GM06990 (cell line): ENCODE measurements at regions not wholly inside any gene's neighbourhood (a gene's known extent, or its start where the extent isn't known, plus 50 kb on each side); places are given as distances from the start of the nearest gene placed in this dataset.

ENCODE experiments used
- DNase-seq: peaks from one replicate; pipeline ENCODE4 v3.0.0-alpha.2; 2011; ENCODE audit not compliant: insufficient read length; ENCODE audit errors: extremely low read depth
- H3K27me3 ChIP-seq: replicated peaks from 2 replicates; pipeline ENCODE4 v1.6.0; 2011; ENCODE audit warnings: low read length; ENCODE audit not compliant: control insufficient read depth, insufficient read depth
- H3K36me3 ChIP-seq: 2 replicates; pipeline ENCODE4 v1.5.1; 2011; ENCODE audit warnings: low read length; ENCODE audit not compliant: control insufficient read depth, insufficient read depth
- H3K4me3 ChIP-seq: replicated peaks from 2 replicates; pipeline ENCODE4 v1.5.1; 2011; ENCODE audit warnings: low read depth, mild to moderate bottlenecking, control low read depth, low read length
- TF ChIP-seq, protein P1 (sequence below): IDR thresholded peaks from 2 replicates; pipeline ENCODE4 v1.5.1; 2011; ENCODE audit warnings: low read length, control low read depth, mild to moderate bottlenecking, inconsistent platforms; ENCODE audit not compliant: insufficient read depth, poor library complexity, severe bottlenecking

DNA sequence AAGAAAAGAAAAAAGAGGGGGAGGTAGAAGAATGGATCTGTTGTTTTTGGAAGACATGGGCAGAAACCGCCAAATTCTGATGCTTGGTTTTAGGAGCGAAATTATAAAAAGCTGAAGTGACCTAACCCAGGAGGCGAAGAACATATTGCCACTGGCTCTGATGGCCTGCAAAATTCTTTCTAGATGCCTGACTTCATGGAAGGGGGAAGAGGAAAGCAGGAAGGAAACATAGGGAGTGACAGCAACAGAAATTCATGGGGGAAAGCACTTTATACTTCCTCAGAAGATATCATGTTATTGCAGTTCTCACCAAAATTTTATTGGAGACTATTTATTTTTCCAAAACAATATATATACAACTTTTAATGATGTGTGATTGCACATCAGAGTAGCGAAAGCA is 213.5 kb downstream of the DLEU7 start:
- Histone ChIP-seq H3K27me3 (no peaks in the 10 kb centered on the region), H3K36me3 (no peaks in the 10 kb centered on the region), H3K4me3 (no peak overlapping the region)
- no peak for DNase-seq
- TF ChIP-seq, protein P1, sequence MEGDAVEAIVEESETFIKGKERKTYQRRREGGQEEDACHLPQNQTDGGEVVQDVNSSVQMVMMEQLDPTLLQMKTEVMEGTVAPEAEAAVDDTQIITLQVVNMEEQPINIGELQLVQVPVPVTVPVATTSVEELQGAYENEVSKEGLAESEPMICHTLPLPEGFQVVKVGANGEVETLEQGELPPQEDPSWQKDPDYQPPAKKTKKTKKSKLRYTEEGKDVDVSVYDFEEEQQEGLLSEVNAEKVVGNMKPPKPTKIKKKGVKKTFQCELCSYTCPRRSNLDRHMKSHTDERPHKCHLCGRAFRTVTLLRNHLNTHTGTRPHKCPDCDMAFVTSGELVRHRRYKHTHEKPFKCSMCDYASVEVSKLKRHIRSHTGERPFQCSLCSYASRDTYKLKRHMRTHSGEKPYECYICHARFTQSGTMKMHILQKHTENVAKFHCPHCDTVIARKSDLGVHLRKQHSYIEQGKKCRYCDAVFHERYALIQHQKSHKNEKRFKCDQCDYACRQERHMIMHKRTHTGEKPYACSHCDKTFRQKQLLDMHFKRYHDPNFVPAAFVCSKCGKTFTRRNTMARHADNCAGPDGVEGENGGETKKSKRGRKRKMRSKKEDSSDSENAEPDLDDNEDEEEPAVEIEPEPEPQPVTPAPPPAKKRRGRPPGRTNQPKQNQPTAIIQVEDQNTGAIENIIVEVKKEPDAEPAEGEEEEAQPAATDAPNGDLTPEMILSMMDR = no peak

DNA sequence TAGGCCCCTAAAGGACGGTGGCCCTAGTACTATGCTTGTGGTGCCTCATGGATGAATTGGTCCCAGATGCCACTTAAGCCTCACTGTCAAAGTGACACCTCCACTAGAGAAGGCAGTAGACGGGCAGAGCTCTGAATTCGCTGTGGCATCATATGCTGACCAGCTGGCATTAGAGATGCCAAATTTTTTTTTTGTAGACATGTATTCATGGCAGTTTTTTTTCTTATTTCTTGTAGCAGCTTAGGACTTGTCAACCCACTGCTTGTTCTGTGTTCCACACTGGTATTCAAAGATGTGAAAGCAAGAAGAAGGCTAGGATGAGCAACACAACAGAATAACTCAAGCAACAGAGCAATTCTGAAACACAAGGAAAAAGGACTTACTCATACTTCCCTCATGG is 212.5 kb downstream of the DLEU7 start:
- Histone ChIP-seq H3K27me3 (no peaks in the 10 kb centered on the region), H3K4me3 (no peak overlapping the region), H3K36me3 (no peaks in the 10 kb centered on the region)
- DNase-seq = no peak
- TF ChIP-seq, protein P1 = no peak

DNA sequence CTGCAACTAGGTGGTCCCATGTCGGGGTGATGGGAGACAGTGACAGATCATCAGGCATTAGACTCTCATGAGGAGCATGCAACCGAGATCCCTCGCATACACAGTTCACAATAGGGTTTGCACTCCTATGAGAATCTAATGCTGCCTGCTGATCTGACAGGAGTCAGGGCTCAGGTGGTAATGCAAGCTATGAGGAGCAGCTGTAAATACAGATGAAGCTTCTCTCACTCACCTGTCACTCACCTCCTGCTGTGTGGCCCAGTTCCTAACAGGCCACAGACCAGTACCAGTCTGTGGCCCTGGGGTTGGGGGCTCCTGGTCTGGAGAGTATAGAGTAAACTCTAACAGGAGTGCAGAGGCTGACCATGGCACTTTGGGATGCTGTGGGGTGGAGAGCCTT is 209.2 kb downstream of the DLEU7 start:
- H3K4me3 ChIP-seq = no peak overlapping the region
- H3K27me3 ChIP-seq = no peaks in the 10 kb centered on the region
- TF ChIP-seq, protein P1 = no peak
- no peak for DNase-seq
- H3K36me3 ChIP-seq = no peaks in the 10 kb centered on the region

DNA sequence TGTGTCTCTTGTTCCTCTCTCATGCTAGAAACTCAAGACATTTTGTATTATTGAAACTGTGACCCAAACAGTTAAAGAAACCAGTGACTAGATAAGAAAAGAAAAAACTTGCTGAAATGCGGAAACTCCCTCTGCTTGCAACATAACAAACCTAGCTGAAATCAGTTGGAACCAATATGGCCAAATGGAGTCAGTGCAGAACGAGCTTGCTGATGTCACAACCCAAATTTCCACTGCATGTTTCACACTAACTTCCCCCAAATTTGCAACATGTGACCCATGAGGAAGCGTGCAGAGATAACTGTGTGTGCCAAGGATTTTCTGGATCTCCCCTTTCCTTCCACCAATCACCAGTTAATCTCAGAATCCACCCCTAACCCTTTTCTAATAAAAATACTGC is 208.0 kb downstream of the DLEU7 start:
- TF ChIP-seq, protein P1 = no peak
- no peak for DNase-seq
- no peaks in the 10 kb centered on the region for H3K27me3 ChIP-seq
- no peak overlapping the region for H3K4me3 ChIP-seq
- no peaks in the 10 kb centered on the region for H3K36me3 ChIP-seq

DNA sequence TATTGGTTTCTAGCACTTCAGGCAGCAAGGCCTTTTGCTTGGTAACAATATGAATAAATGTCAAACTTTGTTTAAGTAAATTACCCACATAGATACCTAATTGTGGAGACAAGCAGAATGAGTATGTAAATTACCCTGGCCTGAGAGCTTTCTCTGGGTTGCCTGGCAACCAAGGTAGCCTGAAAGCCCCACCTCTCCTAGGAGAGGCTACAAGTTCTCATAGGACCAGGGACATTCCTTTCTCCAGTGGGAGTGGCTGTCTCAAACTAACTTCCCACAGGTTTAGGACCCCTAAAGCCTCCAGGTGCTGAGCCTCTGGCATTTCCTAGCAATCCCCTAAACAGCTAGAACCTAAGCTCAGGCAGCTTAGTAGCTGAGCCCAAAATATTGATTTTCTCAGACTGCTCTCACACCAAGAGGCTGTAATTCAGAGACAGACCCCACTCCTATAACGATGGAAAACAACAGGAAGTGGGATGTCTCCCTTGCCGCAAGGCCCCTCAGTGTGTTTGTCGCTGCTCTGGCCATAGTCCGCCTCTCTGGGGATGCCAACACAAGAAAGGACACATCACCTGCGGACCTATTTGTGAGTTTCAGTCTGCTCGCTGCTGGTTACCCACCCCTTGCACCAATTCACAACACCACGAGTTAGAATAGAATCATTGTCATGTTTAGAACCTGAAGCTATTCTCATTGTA is 207.3 kb downstream of the DLEU7 start:
- H3K27me3 ChIP-seq = no peaks in the 10 kb centered on the region
- TF ChIP-seq, protein P1 = no peak
- H3K36me3 ChIP-seq = no peaks in the 10 kb centered on the region
- DNase-seq = no peak
- no peak overlapping the region for H3K4me3 ChIP-seq

DNA sequence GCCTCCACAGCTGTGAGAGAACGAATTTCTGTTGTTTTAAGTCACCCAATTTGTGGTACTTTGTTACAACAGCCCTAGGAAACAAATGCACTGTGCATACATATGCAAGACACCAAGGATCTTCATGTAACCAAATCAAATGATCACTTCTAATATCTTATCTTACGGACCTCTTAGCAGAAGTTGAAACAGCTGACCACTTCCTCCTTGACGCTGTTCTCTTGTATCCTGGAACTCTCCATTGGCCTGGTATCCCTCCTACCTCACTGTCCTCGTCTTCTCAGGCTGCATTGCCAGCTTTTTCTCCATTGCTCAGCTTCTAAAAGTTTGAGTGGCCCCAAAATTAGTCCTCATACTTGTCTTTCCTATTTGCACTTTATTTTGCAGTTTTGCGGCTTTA is 200.4 kb downstream of the DLEU7 start:
- Histone ChIP-seq H3K36me3 (no peaks in the 10 kb centered on the region), H3K4me3 (no peak overlapping the region), H3K27me3 (no peaks in the 10 kb centered on the region)
- no peak for DNase-seq
- TF ChIP-seq, protein P1 = no peak
